Naive thymus-derived CD8-positive, alpha-beta T cell (primary cell): ENCODE measurements at regions not wholly inside any gene's neighbourhood (a gene's known extent, or its start where the extent isn't known, plus 50 kb on each side); places are given as distances from the start of the nearest gene placed in this dataset.
"Not testable (repeated sequence)": the region's sequence is repeated elsewhere in the genome, so short reads cannot be mapped to it uniquely, and the experiment has no call there.

Source experiments
- ATAC-seq, 2 donors: fragments of 150-1000 bp; cut with Tn5 transposase in 1 of 2; sonication (Bioruptor Pico), chemical (Tn5 transposase) in 1 of 2; 1 replicate in 1 of 2; 2 replicates in 1 of 2; pipeline ENCODE4 v1.10.0; 2021; ENCODE audit warnings: mild to moderate bottlenecking in 2 of 2, moderate library complexity in 2 of 2
- POLR2A ChIA-PET: fragments of 350-600 bp; sonication (Branson Sonifier 250); formaldehyde crosslinking; loops from one replicate; lab custom pipeline; 2021; ENCODE audit warnings: antibody characterized with exemption; lab: Charles Lee
- DNase-seq, 10 donors: peaks; one replicate each; pipeline versions ENCODE4 v3.0.0 to v3.0.0-alpha.2; 2020 to 2022
- H3K27ac Mint-ChIP-seq, 10 donors: one replicate each; pipeline ENCODE4 v1.8.0; 2020 to 2022; ENCODE audit warnings: mild to moderate bottlenecking in 10 of 10, mixed read lengths in 10 of 10, moderate library complexity in 4 of 10, inconsistent platforms in 1 of 10
- H3K27me3 Mint-ChIP-seq, 5 donors: one replicate each; pipeline ENCODE4 v1.8.0; 2021 to 2022; ENCODE audit warnings: mixed read lengths in 5 of 5
- H3K36me3 Mint-ChIP-seq, 3 donors: one replicate each; pipeline ENCODE4 v1.8.0; 2020 to 2022; ENCODE audit warnings: mixed read lengths in 3 of 3, mild to moderate bottlenecking in 2 of 3, inconsistent platforms in 1 of 3
- H3K4me1 Mint-ChIP-seq, 4 donors: one replicate each; pipeline ENCODE4 v1.8.0; 2021 to 2022; ENCODE audit warnings: mixed read lengths in 4 of 4
- H3K4me3 Mint-ChIP-seq, 10 donors: one replicate each; pipeline ENCODE4 v1.8.0; 2020 to 2022; ENCODE audit warnings: mild to moderate bottlenecking in 10 of 10, mixed read lengths in 10 of 10, moderate library complexity in 6 of 10, inconsistent platforms in 1 of 10
- H3K9me3 Mint-ChIP-seq, 9 donors: one replicate each; pipeline ENCODE4 v1.8.0; 2020 to 2022; ENCODE audit warnings: mixed read lengths in 9 of 9, mild to moderate bottlenecking in 3 of 9, inconsistent platforms in 1 of 9, moderate library complexity in 1 of 9

DNA sequence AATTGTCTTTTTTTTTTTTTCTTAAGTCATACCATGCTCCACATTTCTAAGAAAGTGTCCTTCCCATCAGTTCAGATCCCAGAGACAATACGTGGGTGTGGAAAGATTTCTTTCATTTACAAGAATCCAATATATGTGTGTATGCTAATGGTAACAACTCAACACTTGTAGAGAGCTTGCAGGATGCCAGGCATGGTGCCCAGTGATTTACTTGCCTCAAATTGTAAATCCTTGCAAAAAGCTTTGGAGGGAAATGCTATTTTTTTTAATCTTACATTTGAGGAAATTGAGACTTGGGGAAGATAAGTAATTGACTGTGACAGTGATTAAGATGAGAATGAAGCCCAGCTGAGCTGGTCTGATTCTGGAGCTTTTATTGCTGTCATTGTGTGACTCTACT is 1264.6 kb upstream of the SEL1L start:
- Mint-ChIP-seq H3K36me3 (peaks cover 0 to 5% (median 0%) of the 10 kb centered on the region in 3 donors), H3K27ac (no peak overlapping the region), H3K27me3 (no peaks in the 10 kb centered on the region), H3K9me3 (peaks cover 0 to 18% (median 5%) of the 10 kb centered on the region in 9 donors), H3K4me1 (no peaks in the 10 kb centered on the region), H3K4me3 (no peak overlapping the region)
- POLR2A ChIA-PET: no interaction called here
- ATAC-seq (no peak), DNase-seq (no peak)

DNA sequence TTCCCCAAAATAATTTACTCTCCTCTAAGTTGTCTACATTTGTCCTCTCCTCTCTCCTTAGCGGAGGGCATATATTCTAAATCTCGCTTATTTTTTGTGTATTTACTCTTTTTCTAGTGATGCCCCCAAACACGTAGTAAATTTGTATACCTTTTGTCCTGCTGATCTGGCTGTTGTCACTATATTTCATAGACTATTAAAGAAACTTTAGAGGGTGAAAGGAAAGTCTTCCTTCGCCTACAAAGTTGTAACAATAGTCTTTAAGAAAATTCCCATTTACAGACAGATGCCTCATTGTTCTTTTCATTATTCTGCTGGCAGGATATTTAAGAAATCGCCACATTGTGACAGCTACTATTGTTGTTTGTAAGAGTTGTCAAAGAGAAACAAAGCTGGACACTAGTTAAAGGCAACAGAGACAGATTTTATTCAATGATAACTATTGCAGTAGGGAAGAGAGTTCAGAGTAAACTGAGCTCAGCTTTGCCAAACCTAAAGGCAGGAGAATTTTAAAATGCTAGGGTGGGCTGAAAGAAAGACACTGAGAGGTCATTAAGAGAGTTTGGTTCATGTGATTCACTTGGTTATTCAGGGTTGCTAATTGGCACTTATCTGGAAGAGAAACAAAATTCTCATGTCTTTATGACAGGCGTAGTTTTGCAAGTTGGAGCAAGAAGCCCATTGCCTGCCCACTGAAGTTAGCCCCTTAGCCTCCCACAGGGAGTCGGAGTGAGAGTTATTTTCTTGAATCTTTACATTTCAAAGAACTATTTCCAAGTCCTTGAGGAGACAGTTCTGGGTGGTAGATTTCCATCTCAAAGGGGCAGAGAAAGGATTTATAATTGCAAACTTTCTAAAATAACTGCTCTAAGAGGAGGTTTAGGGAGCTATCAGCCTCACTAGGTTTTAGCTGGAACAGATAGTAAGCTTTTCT is 1272.5 kb upstream of the SEL1L start:
- ATAC-seq: no peak
- DNase-seq: no peak
- H3K9me3 Mint-ChIP-seq: peaks cover 2 to 23% (median 10%) of the 10 kb centered on the region in 9 donors
- no peaks in the 10 kb centered on the region for H3K27me3 Mint-ChIP-seq
- H3K36me3 Mint-ChIP-seq: peaks cover 0 to 14% (median 0%) of the 10 kb centered on the region in 3 donors
- no peak overlapping the region for H3K27ac Mint-ChIP-seq
- POLR2A ChIA-PET: no interaction called here
- no peaks in the 10 kb centered on the region for H3K4me1 Mint-ChIP-seq
- no peak overlapping the region for H3K4me3 Mint-ChIP-seq

GRCh38 chr14:82811246-82811645 is 1277.6 kb upstream of the SEL1L start:
- ATAC-seq: no peak
- H3K27ac Mint-ChIP-seq: no peak overlapping the region
- POLR2A ChIA-PET: no interaction called here

GRCh38 chr14:82814339-82814738 is 1280.7 kb upstream of the SEL1L start:
- H3K4me1 Mint-ChIP-seq, H3K27me3 Mint-ChIP-seq, H3K27ac Mint-ChIP-seq, ATAC-seq, POLR2A ChIA-PET, H3K4me3 Mint-ChIP-seq, H3K36me3 Mint-ChIP-seq, DNase-seq: not testable (repeated sequence)
- peaks cover 0 to 12% (median 7%) of the 10 kb centered on the region in 9 donors for H3K9me3 Mint-ChIP-seq

More at GRCh38 chr14:82811246-82811645, 1277.6 kb upstream of the SEL1L start:
- Mint-ChIP-seq H3K36me3 (peaks cover 0 to 9% (median 0%) of the 10 kb centered on the region in 3 donors), H3K27me3 (no peaks in the 10 kb centered on the region), H3K4me1 (no peaks in the 10 kb centered on the region), H3K9me3 (peaks cover 0 to 17% (median 9%) of the 10 kb centered on the region in 9 donors), H3K4me3 (no peak overlapping the region)
- DNase-seq: no peak

- POLR2A ChIA-PET: no interaction called here
- Mint-ChIP-seq H3K27ac (no peak overlapping the region), H3K27me3 (no peaks in the 10 kb centered on the region), H3K36me3 (no peaks in the 10 kb centered on the region), H3K9me3 (peaks cover 0 to 5% (median 0%) of the 10 kb centered on the region in 9 donors), H3K4me3 (no peak overlapping the region), H3K4me1 (no peaks in the 10 kb centered on the region)
- ATAC-seq (no peak), DNase-seq (no peak)
Observed at GRCh38 chr14:82830596-82830995, 1296.9 kb upstream of the SEL1L start.

DNA sequence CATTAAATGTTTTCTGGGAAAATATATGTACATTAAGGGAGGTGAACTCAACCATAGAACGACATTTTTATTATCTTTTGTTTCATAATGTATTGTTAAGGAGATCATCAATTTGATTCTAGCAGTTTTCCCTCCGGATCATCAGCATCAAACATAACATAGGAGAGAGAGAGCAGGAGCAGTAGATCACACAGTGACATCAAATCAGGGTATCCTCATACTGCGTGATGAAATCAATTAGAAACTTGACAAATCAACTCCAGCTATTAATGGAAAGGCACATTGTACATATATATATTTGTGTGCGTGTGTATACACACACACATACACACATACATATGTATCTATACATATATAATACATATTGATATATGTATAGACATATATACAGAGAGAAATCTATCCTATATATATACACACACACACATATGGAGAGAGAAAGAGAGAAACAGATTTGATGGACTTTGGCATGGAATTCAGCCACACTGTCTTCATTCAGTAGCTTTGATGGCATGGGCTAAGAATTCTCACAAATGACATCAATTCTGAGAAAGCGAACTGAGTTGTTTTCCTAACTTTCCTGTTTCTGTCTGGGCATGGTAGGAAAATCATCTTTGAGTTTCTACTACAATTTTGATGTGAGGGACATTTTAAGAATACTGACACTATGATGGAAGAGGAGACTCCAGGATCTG is 1302.8 kb upstream of the SEL1L start:
- peaks cover 0 to 17% (median 2%) of the 10 kb centered on the region in 9 donors for H3K9me3 Mint-ChIP-seq
- ATAC-seq (no peak), DNase-seq (no peak)
- no peak overlapping the region for H3K27ac Mint-ChIP-seq
- H3K4me3 Mint-ChIP-seq: no peak overlapping the region
- no peaks in the 10 kb centered on the region for H3K36me3 Mint-ChIP-seq
- POLR2A ChIA-PET: no interaction called here
- no peaks in the 10 kb centered on the region for H3K4me1 Mint-ChIP-seq
- no peaks in the 10 kb centered on the region for H3K27me3 Mint-ChIP-seq

GRCh38 chr14:82837611-82838140 is 1304.0 kb upstream of the SEL1L start:
- ATAC-seq: no peak
- no peak overlapping the region for H3K27ac Mint-ChIP-seq

DNA sequence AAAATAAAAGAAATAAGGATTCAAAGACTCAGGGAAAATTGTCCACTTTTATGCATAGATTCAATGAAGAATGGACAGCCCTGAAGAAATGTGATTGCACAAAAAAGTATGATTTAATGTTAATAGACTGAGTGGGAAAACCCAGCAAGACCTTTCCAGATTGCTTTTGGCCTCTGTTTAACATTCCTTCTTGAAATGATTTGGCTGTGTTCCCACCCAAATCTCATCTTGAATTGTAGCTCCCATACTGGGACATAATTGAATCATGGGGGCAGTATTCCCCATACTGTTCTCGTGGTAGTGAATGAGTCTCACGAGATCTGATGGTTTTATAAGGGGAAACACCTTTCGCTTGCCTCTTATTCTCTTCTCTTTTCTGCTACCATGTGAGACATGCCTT is 1316.9 kb upstream of the SEL1L start:
- no peak overlapping the region for H3K4me3 Mint-ChIP-seq
- H3K27ac Mint-ChIP-seq: no peak overlapping the region
- no peak for ATAC-seq
- H3K9me3 Mint-ChIP-seq: peaks cover 0 to 23% (median 7%) of the 10 kb centered on the region in 9 donors
- no peaks in the 10 kb centered on the region for H3K4me1 Mint-ChIP-seq
- no peaks in the 10 kb centered on the region for H3K27me3 Mint-ChIP-seq
- no peak for DNase-seq
- POLR2A ChIA-PET: no interaction called here
- no peaks in the 10 kb centered on the region for H3K36me3 Mint-ChIP-seq

More at GRCh38 chr14:82837611-82838140, 1304.0 kb upstream of the SEL1L start:
- Mint-ChIP-seq H3K36me3 (no peaks in the 10 kb centered on the region), H3K27me3 (no peaks in the 10 kb centered on the region), H3K4me3 (no peak overlapping the region), H3K4me1 (no peaks in the 10 kb centered on the region), H3K9me3 (peaks cover 0 to 17% (median 6%) of the 10 kb centered on the region in 9 donors)
- no peak for DNase-seq
- POLR2A ChIA-PET: interaction anchor here (0.7 kb wide), 1 partner anchor 62 kb away, joined by 3 read pairs; no protein-coding TSS in a partner anchor

DNA sequence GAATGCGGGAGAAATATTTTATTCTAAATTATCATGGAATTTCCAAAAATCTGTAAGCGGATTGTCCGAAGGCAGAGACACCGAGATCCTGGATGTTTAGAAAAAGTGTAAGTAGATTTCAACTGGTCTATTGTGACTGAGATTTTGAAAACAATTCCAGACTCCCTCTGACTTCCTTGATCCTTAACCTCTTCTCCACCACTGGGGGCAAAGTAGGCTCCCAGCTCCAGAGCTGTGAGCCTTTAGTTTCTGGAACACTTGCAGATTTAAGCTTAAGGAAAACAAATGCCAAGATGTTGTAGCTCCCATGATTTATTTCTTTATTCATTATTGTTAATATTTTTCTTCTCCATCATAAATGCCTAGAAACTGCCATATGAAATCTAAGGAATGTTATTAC is 1320.5 kb upstream of the SEL1L start:
- Mint-ChIP-seq H3K9me3 (peaks cover 0 to 44% (median 9%) of the 10 kb centered on the region in 9 donors), H3K27me3 (no peaks in the 10 kb centered on the region), H3K36me3 (no peaks in the 10 kb centered on the region), H3K4me3 (no peak overlapping the region), H3K4me1 (no peaks in the 10 kb centered on the region), H3K27ac (no peak overlapping the region)
- DNase-seq (no peak), ATAC-seq (no peak)
- POLR2A ChIA-PET: no interaction called here

DNA sequence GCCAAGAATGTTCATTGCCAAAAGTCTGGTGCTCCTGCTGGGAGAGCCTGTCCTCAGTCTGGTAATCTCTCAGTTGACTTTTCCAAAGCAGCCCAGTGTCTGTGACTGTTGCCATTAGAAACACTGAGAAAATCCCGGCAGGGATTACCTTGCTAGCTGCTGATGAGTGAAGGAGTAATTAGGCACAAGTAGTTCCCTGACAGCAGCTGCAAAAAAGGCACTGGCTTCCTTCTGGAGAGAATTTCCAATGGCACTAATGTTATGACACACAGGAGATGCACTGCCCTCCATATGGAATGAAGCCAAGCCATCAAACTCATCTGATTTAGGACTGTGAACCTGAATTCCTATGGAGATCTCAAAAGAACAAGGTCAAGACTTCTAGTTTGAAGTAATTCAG is 1321.2 kb upstream of the SEL1L start:
- no peaks in the 10 kb centered on the region for H3K4me1 Mint-ChIP-seq
- ATAC-seq: no peak
- H3K9me3 Mint-ChIP-seq: peaks cover 0 to 40% (median 8%) of the 10 kb centered on the region in 9 donors
- POLR2A ChIA-PET: no interaction called here
- H3K4me3 Mint-ChIP-seq: no peak overlapping the region
- no peaks in the 10 kb centered on the region for H3K27me3 Mint-ChIP-seq
- no peaks in the 10 kb centered on the region for H3K36me3 Mint-ChIP-seq
- DNase-seq: no peak
- no peak overlapping the region for H3K27ac Mint-ChIP-seq

GRCh38 chr14:82855912-82856391 is 1322.3 kb upstream of the SEL1L start:
- Mint-ChIP-seq H3K9me3 (peaks cover 0 to 32% (median 7%) of the 10 kb centered on the region in 9 donors), H3K27me3 (no peaks in the 10 kb centered on the region), H3K36me3 (no peaks in the 10 kb centered on the region), H3K4me3 (no peak overlapping the region), H3K4me1 (no peaks in the 10 kb centered on the region), H3K27ac (no peak overlapping the region)
- POLR2A ChIA-PET: no interaction called here
- no peak for DNase-seq
- ATAC-seq: no peak

- no peaks in the 10 kb centered on the region for H3K27me3 Mint-ChIP-seq
- peaks cover 0 to 3% (median 0%) of the 10 kb centered on the region in 3 donors for H3K36me3 Mint-ChIP-seq
- no peak for ATAC-seq
Observed at GRCh38 chr14:82861313-82861712, 1327.7 kb upstream of the SEL1L start.

DNA sequence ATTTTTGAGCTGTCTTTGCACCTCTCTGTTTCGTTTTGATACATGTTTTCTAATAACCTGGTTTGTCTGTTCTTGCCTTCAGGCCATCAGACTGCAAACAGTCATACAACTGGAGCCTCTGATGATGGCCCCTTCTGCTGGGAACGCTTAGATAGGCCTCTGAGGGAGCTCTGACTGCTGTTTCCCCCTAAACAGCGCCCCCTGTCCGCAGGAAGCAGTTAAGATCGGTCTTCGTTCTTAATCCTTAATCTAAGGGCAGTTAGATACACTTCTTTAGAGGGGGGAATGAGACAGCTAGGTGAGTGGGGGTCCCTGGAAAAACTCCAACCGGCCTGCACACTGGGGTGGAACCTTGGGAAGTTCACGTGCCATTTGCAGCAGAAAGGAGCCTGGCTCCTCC is 1338.8 kb upstream of the SEL1L start:
- Mint-ChIP-seq H3K4me3 (no peak overlapping the region), H3K27ac (no peak overlapping the region), H3K4me1 (no peaks in the 10 kb centered on the region), H3K9me3 (peaks cover 0 to 22% (median 10%) of the 10 kb centered on the region in 9 donors), H3K27me3 (no peaks in the 10 kb centered on the region), H3K36me3 (peaks cover 0 to 7% (median 0%) of the 10 kb centered on the region in 3 donors)
- POLR2A ChIA-PET: no interaction called here
- DNase-seq: no peak
- no peak for ATAC-seq

More at GRCh38 chr14:82861313-82861712, 1327.7 kb upstream of the SEL1L start:
- DNase-seq: no peak
- no peak overlapping the region for H3K27ac Mint-ChIP-seq
- H3K4me3 Mint-ChIP-seq: no peak overlapping the region
- POLR2A ChIA-PET: no interaction called here
- peaks cover 5 to 39% (median 13%) of the 10 kb centered on the region in 9 donors for H3K9me3 Mint-ChIP-seq
- no peaks in the 10 kb centered on the region for H3K4me1 Mint-ChIP-seq
